Adrenal gland (tissue), 9 donors: ENCODE measurements at regions not wholly inside any gene's neighbourhood (a gene's known extent, or its start where the extent isn't known, plus 50 kb on each side); places are given as distances from the start of the nearest gene placed in this dataset.
A peak's percentile ranks its signal among the peaks of the same experiment; 100 is the strongest.

Experiments
- DNase-seq, 7 donors: peaks; one replicate each; pipeline ENCODE4 v3.0.0-alpha.2; 2019 to 2020
- H3K27ac ChIP-seq, 5 donors: fragments of 200-600 bp; sonication (generic) in 4 of 5; 1 replicate in 3 of 5; 2 replicates in 2 of 5; pipeline versions ENCODE4 v1.5.1 to v1.8.0; 2016 to 2020; ENCODE audit warnings: mild to moderate bottlenecking in 1 of 5
- H3K27me3 ChIP-seq: fragments of 200-600 bp; 2 replicates; pipeline ENCODE4 v1.8.0; 2021
- H3K36me3 ChIP-seq, 2 donors: fragments of 200-600 bp; replicated peaks in 1 of 2; 1 replicate in 1 of 2; 2 replicates in 1 of 2; pipeline versions ENCODE4 v1.5.1 to v1.8.0; 2018 to 2022
- H3K4me1 ChIP-seq, 2 donors: fragments of 200-600 bp; replicated peaks in 1 of 2; 1 replicate in 1 of 2; 2 replicates in 1 of 2; pipeline versions ENCODE4 v1.5.1 to v1.8.0; 2018 to 2021
- H3K4me3 ChIP-seq, 4 donors: fragments of 200-600 bp; sonication (generic) in 3 of 4; one replicate each; pipeline ENCODE4 v1.5.1; 2016 to 2018
- H3K9me3 ChIP-seq, 3 donors: fragments of 200-600 bp; sonication (generic) in 1 of 3; replicated peaks in 1 of 3; 1 replicate in 2 of 3; 2 replicates in 1 of 3; pipeline versions ENCODE4 v1.5.1 to v1.8.0; 2016 to 2021
- CTCF ChIP-seq, 6 experiments: fragments of 450-650 bp in 4 of 6; fragments of 200-600 bp in 2 of 6; sonication (generic) in 1 of 6; IDR thresholded peaks; 1 replicate in 5 of 6; 2 replicates in 1 of 6; pipeline versions ENCODE4 v1.5.1 to v1.8.0; 2016 to 2021; ENCODE audit warnings: antibody characterized with exemption in 6 of 6, mild to moderate bottlenecking in 2 of 6, moderate library complexity in 1 of 6
- POLR2A ChIP-seq, 2 donors: fragments of 450-650 bp; IDR thresholded peaks; one replicate each; pipeline ENCODE4 v1.6.1; 2017; ENCODE audit warnings: antibody characterized with exemption in 2 of 2, mild to moderate bottlenecking in 2 of 2, moderate library complexity in 1 of 2
- WGBS, 4 donors: extraction: QIAGEN DNeasy Blood & Tissue Kit in 2 of 4; methylation state at CpG; one replicate each; pipeline versions ENCODE4 v1.1.5 to v1.1.7; 2013 to 2017; 5-methylcytosine and 5-hydroxymethylcytosine counted together
- intact Hi-C, 2 donors: fragments of 100-400 bp; cut with DNase I; formaldehyde crosslinking; loops; one replicate each; pipeline versions ENCODE4 v1.14.1 to v1.15.0; 2022 to 2023
- donor health status: healthy with polysubstance abuse.
- donor health status: Bipolar disorder and iron deficiency.
- donor health status: DM: yes; HTN: yes; CAD: no.
- donor health status: DM: no; HTN: no; CAD: no.
- donor health status: DM: no; HTN: no; CAD: no.

GRCh38 chr11:128156486-128156885, 430.9 kb downstream of the ETS1 start:
- DNase-seq = no peak
- TF ChIP-seq POLR2A (IDR thresholded peaks at IDR 0.05) (no peak), CTCF (IDR thresholded peaks at IDR 0.05) (no peak)
- no peaks in the 10 kb centered on the region for H3K27me3 ChIP-seq
- no peaks in the 10 kb centered on the region for H3K4me1 ChIP-seq
- intact Hi-C loops = loop anchor here (5.0 to 10.0 kb wide), 2 partner anchors 119 to 122 kb away; no protein-coding TSS in a partner anchor
- H3K9me3 ChIP-seq = no peaks in the 10 kb centered on the region
- no peak overlapping the region for H3K27ac ChIP-seq
- H3K4me3 ChIP-seq = no peak overlapping the region
- H3K36me3 ChIP-seq = no peaks in the 10 kb centered on the region
- 58 to 65% (median 61%) methylated on average over 3 of the region's 3 CpGs for WGBS, 4 donors

GRCh38 chr11:128155590-128155989, 431.8 kb downstream of the ETS1 start:
- intact Hi-C loops = loop anchor here (5.0 to 10.0 kb wide), 2 partner anchors 118 to 121 kb away; no protein-coding TSS in a partner anchor
- DNase-seq = no peak

GRCh38 chr11:128153697-128154048, 433.7 kb downstream of the ETS1 start:
- intact Hi-C loops = loop anchor here in 1 of 2 donors (10.0 kb wide), 1 partner anchor 119 kb away; no protein-coding TSS in a partner anchor
- no peak overlapping the region for H3K4me3 ChIP-seq
- no peaks in the 10 kb centered on the region for H3K36me3 ChIP-seq
- H3K27me3 ChIP-seq = no peaks in the 10 kb centered on the region
- H3K4me1 ChIP-seq = no peaks in the 10 kb centered on the region
- peak overlapping the region in 2 of 5 donors; percentile 10 to 27 for H3K27ac ChIP-seq
- no peaks in the 10 kb centered on the region for H3K9me3 ChIP-seq
- no peak for TF ChIP-seq CTCF (IDR thresholded peaks at IDR 0.05)
- TF ChIP-seq POLR2A (IDR thresholded peaks at IDR 0.05) = no peak
- 69 to 77% (median 71%) methylated on average over 4 of the region's 4 CpGs for WGBS, 4 donors
- peak in 1 of 7 donors; percentile 9 for DNase-seq

More at GRCh38 chr11:128155590-128155989, 431.8 kb downstream of the ETS1 start:
- H3K9me3 ChIP-seq = no peaks in the 10 kb centered on the region
- no peak for TF ChIP-seq POLR2A (IDR thresholded peaks at IDR 0.05)
- TF ChIP-seq CTCF (IDR thresholded peaks at IDR 0.05) = no peak
- 77 to 90% (median 82%) methylated on average over 2 of the region's 2 CpGs for WGBS, 4 donors
- no peak overlapping the region for H3K27ac ChIP-seq
- H3K27me3 ChIP-seq = no peaks in the 10 kb centered on the region
- no peak overlapping the region for H3K4me3 ChIP-seq
- no peaks in the 10 kb centered on the region for H3K4me1 ChIP-seq
- no peaks in the 10 kb centered on the region for H3K36me3 ChIP-seq

- no peak for DNase-seq
- no peaks in the 10 kb centered on the region for H3K27me3 ChIP-seq
- WGBS, 4 donors = 81 to 89% (median 85%) methylated on average over 6 of the region's 6 CpGs
- H3K36me3 ChIP-seq = no peaks in the 10 kb centered on the region
- H3K4me1 ChIP-seq = no peaks in the 10 kb centered on the region
- no peak overlapping the region for H3K4me3 ChIP-seq
- intact Hi-C loops = loop anchor here in 1 of 2 donors (10.0 kb wide), 1 partner anchor 118 kb away; no protein-coding TSS in a partner anchor
- no peaks in the 10 kb centered on the region for H3K9me3 ChIP-seq
- peak overlapping the region in 2 of 5 donors; percentile 10 to 36 for H3K27ac ChIP-seq
- TF ChIP-seq CTCF (IDR thresholded peaks at IDR 0.05) = no peak
- TF ChIP-seq POLR2A (IDR thresholded peaks at IDR 0.05) = no peak
Observed at GRCh38 chr11:128152796-128153696, 434.3 kb downstream of the ETS1 start.
